HEK293T (cell line): ENCODE measurements at regions not wholly inside any gene's neighbourhood (a gene's known extent, or its start where the extent isn't known, plus 50 kb on each side); places are given as distances from the start of the nearest gene placed in this dataset.

Experiments
- BHLHE40 ChIP-seq: fragments of 450-650 bp; IDR thresholded peaks from 2 replicates; pipeline ENCODE4 v1.6.1; 2016; ENCODE audit warnings: mild to moderate bottlenecking, moderate library complexity, borderline replicate concordance
- CTBP1 ChIP-seq: fragments of 450-650 bp; IDR thresholded peaks from 2 replicates; pipeline ENCODE4 v1.6.1; 2016; ENCODE audit warnings: borderline replicate concordance
- ELF4 ChIP-seq: fragments of 450-650 bp; IDR thresholded peaks from 2 replicates; pipeline ENCODE4 v1.6.1; 2017; ENCODE audit warnings: antibody characterized with exemption
- FOXA1 ChIP-seq: fragments of 450-650 bp; IDR thresholded peaks from 2 replicates; pipeline ENCODE4 v1.6.1; 2016; ENCODE audit warnings: mild to moderate bottlenecking
- FOXK2 ChIP-seq: fragments of 450-650 bp; IDR thresholded peaks from 2 replicates; pipeline ENCODE4 v1.6.1; 2016; ENCODE audit warnings: mild to moderate bottlenecking
- FOXM1 ChIP-seq: fragments of 450-650 bp; IDR thresholded peaks from 2 replicates; pipeline ENCODE4 v1.6.1; 2017; ENCODE audit warnings: mild to moderate bottlenecking, borderline replicate concordance
- HDGF ChIP-seq: fragments of 450-650 bp; IDR thresholded peaks from 2 replicates; pipeline ENCODE4 v1.6.1; 2017; ENCODE audit warnings: antibody characterized with exemption, borderline replicate concordance
- NFRKB ChIP-seq: fragments of 450-650 bp; IDR thresholded peaks from 2 replicates; pipeline ENCODE4 v1.6.1; 2016; ENCODE audit warnings: mild to moderate bottlenecking, moderate library complexity
- SP1 ChIP-seq: fragments of 450-650 bp; IDR thresholded peaks from 2 replicates; pipeline ENCODE4 v1.6.1; 2017
- SUZ12 ChIP-seq: fragments of 450-650 bp; IDR thresholded peaks from 2 replicates; pipeline ENCODE4 v1.6.1; 2016; ENCODE audit warnings: mild to moderate bottlenecking
- TARDBP ChIP-seq: fragments of 450-650 bp; IDR thresholded peaks from 2 replicates; pipeline ENCODE4 v1.6.1; 2016
- TF ChIP-seq, protein P1 (sequence below): fragments of 450-650 bp; IDR thresholded peaks from 2 replicates; pipeline ENCODE4 v1.6.1; 2016

DNA sequence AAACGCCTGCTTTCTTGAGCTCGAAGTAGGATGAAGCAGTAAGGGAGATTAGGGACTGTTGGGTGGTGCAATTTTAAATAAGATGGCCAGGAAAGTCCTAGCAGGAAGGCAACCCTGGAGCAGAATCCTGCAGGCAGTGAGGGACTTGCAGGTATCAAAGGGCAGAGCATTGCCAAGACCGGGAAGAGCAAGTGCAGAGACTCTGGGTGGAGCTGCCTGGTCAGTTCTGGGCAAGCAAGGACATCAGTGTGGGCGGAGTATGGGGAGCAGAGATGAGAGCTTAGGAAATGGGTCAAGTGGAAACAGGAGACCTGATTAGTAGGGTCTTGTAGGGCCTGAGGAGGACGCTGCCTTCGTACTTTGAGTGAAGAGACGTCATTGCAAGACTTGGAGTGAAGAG is 64.4 kb upstream of the NCK2 start:
- TF ChIP-seq NFRKB, result no peak
- no peak for TF ChIP-seq FOXM1
- no peak for TF ChIP-seq BHLHE40
- no peak for TF ChIP-seq FOXA1
- TF ChIP-seq SUZ12, result no peak
- no peak for TF ChIP-seq ELF4
- no peak for TF ChIP-seq SP1
- TF ChIP-seq TARDBP, result no peak
- TF ChIP-seq HDGF, result no peak
- TF ChIP-seq CTBP1, result no peak
- TF ChIP-seq, protein P1, sequence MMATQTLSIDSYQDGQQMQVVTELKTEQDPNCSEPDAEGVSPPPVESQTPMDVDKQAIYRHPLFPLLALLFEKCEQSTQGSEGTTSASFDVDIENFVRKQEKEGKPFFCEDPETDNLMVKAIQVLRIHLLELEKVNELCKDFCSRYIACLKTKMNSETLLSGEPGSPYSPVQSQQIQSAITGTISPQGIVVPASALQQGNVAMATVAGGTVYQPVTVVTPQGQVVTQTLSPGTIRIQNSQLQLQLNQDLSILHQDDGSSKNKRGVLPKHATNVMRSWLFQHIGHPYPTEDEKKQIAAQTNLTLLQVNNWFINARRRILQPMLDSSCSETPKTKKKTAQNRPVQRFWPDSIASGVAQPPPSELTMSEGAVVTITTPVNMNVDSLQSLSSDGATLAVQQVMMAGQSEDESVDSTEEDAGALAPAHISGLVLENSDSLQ, result no peak
- TF ChIP-seq FOXK2, result no peak
